Effector CD4-positive, alpha-beta T cell (primary cell): ENCODE measurements at regions not wholly inside any gene's neighbourhood (a gene's known extent, or its start where the extent isn't known, plus 50 kb on each side); places are given as distances from the start of the nearest gene placed in this dataset.
"Not testable (repeated sequence)": the region's sequence is repeated elsewhere in the genome, so short reads cannot be mapped to it uniquely, and the experiment has no call there.

Source experiments
- DNase-seq: peaks from one replicate; pipeline ENCODE4 v3.0.0-alpha.2; 2020

GRCh38 chr20:53891306-53891894 is 179.0 kb downstream of the BCAS1 start:
- DNase-seq: no peak

GRCh38 chr20:53890443-53891305 is 179.7 kb downstream of the BCAS1 start:
- DNase-seq: no peak

GRCh38 chr20:53889411-53890148 is 180.8 kb downstream of the BCAS1 start:
- no peak for DNase-seq

GRCh38 chr20:53888951-53889350 is 181.4 kb downstream of the BCAS1 start:
- DNase-seq: no peak

GRCh38 chr20:53888510-53888909 is 181.9 kb downstream of the BCAS1 start:
- no peak for DNase-seq

- DNase-seq: no peak
Measured at GRCh38 chr20:53887973-53888372, 182.4 kb downstream of the BCAS1 start.

DNA sequence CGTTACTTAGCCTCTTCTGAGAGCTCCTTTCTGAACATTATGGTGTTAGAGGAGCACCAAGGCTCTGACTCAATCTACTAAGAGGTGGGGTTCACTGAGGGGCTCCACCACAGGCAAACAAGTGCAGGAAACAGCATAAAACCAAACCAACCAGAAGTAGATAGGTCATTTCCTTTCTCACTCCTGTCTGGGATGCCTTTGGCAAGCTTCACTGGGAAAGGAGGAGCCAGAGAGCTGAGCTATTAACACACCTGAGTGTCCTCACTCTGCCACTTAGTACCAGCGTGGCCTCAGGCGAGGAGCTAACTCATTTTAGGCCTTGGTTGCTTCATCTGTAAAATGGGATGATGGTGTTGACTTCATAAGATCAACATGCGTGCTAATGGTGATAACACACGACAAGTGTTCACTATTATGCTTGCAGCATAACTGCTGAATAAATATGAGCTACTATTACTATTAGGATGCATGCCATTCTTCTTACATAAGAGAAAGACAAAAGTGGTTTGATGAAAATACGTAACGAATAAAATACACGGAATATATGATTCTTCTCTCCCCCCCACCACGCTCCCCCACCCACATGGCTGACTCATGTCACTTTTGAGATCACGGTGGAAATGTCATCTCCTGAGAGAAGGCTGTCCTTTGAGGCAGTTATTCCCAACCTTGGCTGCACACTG is 185.4 kb downstream of the BCAS1 start:
- DNase-seq: no peak

- no peak for DNase-seq
Measured at GRCh38 chr20:53883098-53883911, 187.1 kb downstream of the BCAS1 start.

DNA sequence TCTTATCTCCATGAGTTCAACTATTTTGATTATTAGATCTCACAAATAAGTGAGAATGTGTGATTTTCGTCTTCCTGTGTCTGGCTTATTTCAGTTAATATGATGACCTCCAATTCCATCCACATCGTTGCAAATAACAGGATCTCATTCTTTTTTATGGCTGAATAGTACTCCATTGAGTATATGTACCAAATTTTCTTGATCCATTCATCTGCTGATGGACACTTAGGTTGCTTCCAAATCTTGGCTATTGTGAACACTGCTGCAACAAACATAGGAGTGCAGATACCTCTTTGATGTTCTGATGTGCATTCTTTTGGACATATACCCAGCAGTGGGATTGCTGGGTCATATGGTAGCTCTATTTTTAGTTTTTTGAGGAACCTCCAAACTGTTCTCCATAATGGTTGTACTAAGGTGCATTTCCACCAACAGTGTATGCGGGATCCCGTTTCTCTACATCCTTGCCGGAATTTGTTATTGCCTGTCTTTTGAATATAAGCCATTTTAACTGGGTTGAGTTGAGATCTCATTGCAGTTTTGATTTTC is 187.9 kb downstream of the BCAS1 start:
- DNase-seq: not testable (repeated sequence)

GRCh38 chr20:53881362-53881761 is 189.0 kb downstream of the BCAS1 start:
- DNase-seq: no peak

DNA sequence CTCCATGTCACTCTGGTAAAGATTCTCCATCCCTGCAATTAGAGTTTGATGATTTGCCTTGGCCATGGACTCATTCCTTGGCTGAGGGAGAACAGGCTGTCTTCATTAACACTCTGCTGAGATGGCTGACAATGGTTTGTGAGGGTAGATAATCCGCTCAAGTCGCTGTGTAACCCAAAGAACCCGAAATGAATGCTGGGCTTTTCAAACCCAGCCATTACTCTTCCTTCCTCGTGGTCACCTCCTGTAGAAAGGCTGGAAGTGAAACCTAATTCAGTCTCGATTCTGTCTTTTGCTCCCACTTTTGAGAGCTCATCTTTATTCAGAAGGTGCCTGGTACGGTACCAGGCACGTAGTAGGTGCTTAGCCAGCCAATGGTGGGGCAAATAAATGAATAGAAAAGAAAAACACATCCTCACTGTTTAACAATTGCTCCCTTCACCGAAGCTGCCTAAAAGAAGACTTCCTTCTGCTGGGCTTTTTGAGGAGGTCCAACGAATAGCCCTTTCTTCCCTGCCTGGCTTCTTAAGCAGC is 190.2 kb downstream of the BCAS1 start:
- no peak for DNase-seq

- DNase-seq: no peak
Measured at GRCh38 chr20:53879048-53879684, 191.2 kb downstream of the BCAS1 start.

DNA sequence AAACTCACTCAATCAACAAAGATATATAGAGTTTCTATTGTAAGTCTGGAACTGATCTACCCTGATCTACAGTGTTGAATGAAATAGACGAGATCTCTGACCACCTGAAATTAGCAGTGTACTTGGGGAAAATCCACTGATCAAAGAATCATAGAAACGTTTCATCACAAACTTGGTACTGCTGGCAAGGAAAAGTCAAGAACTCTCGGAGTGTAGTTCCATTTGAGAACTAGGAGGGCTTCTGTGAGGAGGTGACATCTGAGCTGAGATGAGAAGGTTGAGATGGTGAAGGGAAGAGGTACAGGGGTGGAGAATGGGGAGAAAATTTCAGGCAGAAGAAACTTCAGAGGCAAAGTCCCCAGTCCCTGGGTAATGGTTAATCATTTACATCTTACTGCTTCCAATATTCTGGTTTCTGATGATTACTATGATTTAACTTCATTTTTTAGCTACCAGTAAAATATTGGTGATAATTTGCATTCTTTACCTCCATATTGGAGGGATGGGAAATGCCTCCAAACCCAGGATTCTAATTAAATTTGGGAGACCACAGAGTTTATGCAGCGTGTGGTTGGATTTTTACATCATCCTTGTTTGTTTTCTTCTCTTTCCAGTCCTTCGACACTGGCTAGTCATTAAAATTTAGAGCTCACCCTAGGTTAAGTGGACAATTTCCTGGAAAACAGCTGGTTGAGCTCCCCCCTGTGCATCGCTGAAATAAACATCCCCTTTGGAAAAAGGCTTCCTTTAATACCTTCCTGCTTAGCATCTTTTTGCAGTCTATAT is 191.9 kb downstream of the BCAS1 start:
- DNase-seq: no peak

DNA sequence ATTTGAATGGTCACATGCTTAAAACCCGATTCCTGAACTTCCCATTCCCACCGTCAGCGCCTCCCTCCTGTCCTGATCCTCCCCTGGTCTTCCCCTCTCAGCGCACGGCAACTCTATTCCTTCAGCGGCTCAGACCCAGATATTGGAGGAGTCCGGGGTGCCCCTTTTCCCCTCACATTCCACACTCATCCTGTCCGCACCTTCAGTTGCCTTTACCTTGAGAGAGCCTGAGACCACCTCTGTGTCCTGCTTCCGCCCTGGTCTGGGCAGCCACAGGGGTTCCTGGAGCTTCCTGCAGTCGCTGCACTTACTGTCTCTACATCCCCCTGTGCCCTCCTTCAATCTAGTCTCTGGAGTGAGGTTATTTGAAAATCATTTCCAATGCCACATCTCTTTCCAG is 193.4 kb downstream of the BCAS1 start:
- DNase-seq: no peak

DNA sequence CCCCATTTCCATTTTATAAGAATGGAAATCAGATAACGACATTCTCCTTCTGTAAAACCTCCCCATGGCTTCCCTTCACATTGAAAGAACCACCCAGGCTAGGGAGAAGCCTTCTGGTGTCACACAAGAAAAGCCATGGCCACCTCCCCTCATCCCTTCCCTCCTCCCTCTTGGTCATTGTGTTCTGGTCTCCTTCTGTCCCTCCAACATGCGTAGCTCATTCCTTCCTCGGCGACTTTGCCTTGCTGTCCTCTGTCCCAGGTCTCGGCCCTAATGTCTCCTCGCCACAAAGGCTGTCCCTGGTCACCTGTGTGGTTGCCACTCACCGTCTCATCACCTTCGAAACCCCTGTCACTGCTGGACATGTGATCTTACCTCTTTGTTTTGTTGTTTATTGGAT is 193.9 kb downstream of the BCAS1 start:
- DNase-seq: no peak

DNA sequence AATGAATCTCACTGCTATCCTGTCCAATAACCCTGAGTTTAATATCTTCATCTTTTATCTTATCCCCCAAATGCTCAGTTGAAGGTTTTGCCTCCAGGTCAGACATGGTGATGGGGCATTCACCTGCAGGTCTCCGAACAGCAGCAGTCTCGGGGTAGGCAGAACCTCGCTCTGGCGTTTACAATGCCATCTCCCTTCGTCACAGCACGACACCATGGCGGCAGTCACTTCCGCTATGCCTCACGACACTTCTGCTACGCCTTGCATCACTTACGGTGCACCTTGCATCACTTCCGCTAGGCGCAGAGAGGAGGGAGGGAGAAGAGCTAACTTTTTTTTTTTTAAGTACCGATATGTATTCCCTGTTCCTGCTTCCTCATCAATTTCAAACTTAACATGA is 194.9 kb downstream of the BCAS1 start:
- DNase-seq: no peak

DNA sequence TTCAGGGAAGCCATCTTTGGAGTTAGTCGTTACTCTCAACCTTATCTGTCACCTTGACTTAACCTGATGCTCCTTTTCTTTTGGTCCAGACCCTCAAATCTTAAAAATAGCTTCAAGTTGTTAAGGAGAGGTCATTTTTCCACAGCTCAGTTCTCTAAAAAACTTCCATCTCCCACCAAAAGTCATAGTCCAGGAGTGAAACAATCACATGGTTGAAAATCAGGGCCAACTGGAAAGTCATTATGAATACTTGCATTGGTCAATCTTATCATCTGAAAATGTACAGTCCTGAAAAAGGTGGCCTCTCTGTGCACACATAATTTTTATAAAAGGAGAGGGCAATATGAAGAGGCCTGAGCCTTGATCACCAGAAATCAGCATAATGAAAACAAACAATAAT is 195.7 kb downstream of the BCAS1 start:
- DNase-seq: no peak

GRCh38 chr20:53874104-53874503 is 196.3 kb downstream of the BCAS1 start:
- DNase-seq: no peak

DNA sequence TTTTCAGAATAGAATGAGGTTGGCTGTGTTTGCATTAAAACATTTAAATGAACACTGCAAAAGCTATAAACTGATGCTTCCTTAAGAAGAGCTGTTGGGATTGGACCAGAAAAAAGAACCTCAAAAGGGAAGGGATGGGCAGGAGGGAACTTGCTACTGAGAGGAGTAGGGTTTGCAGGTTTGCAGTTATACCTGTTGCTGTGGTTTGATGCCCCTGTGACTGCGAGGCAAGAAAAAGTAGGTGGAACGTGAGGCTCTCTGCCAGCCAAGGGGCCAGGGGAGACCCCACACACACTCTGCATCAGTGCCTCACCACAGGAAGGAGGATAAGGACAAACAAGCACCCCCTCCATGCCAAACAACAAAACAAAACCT is 197.2 kb downstream of the BCAS1 start:
- DNase-seq: no peak

- DNase-seq: peak; percentile 30
Measured at GRCh38 chr20:53872561-53873229, 197.7 kb downstream of the BCAS1 start.
